VCaP (cell line): ENCODE measurements at regions not wholly inside any gene's neighbourhood (a gene's known extent, or its start where the extent isn't known, plus 50 kb on each side); places are given as distances from the start of the nearest gene placed in this dataset.
"Not testable (repeated sequence)": the region's sequence is repeated elsewhere in the genome, so short reads cannot be mapped to it uniquely, and the experiment has no call there.

Experiments
- H3K27ac ChIP-seq: fragments of 450-650 bp; 2 replicates; pipeline ENCODE4 v1.5.1; 2017
- CTCF ChIP-seq: fragments of 450-650 bp; conservative IDR thresholded peaks from 2 replicates; pipeline ENCODE4 v1.5.1; 2017; ENCODE audit warnings: mild to moderate bottlenecking, moderate library complexity

- no peak overlapping the region for H3K27ac ChIP-seq
- TF ChIP-seq CTCF, result no peak
These were observed 54.4 kb upstream of the LGR5 start for GRCh38 chr12:71385155-71385554.

GRCh38 chr12:71376711-71377355, 62.8 kb upstream of the LGR5 start:
- not testable (repeated sequence) for H3K27ac ChIP-seq

GRCh38 chr12:71371122-71371521, 68.5 kb upstream of the LGR5 start:
- peak; percentile 54 for TF ChIP-seq CTCF

GRCh38 chr12:71360013-71360412, 79.6 kb upstream of the LGR5 start:
- H3K27ac ChIP-seq, result no peak overlapping the region
- TF ChIP-seq CTCF, result no peak

More at GRCh38 chr12:71371122-71371521, 68.5 kb upstream of the LGR5 start:
- H3K27ac ChIP-seq, result no peak overlapping the region

GRCh38 chr12:71356569-71356968, 83.0 kb upstream of the LGR5 start:
- TF ChIP-seq CTCF, result no peak
- H3K27ac ChIP-seq, result no peak overlapping the region

GRCh38 chr12:71354871-71355270, 84.7 kb upstream of the LGR5 start:
- H3K27ac ChIP-seq, result no peak overlapping the region
- TF ChIP-seq CTCF, result no peak

- no peak overlapping the region for H3K27ac ChIP-seq
- no peak for TF ChIP-seq CTCF
These were observed 86.0 kb upstream of the LGR5 start for GRCh38 chr12:71353607-71354006.

GRCh38 chr12:71349950-71350349, 89.6 kb upstream of the LGR5 start:
- TF ChIP-seq CTCF, result no peak
- no peak overlapping the region for H3K27ac ChIP-seq
